IMR-90 (cell line): ENCODE measurements at regions not wholly inside any gene's neighbourhood (a gene's known extent, or its start where the extent isn't known, plus 50 kb on each side); places are given as distances from the start of the nearest gene placed in this dataset.
A peak's percentile ranks its signal among the peaks of the same experiment; 100 is the strongest.

ENCODE experiments used
- ATAC-seq: fragments of 200-7000 bp; cut with Tn5 transposase; 2 replicates; pipeline ENCODE4 v1.9.1; 2020; ENCODE audit warnings: low read depth, mild to moderate bottlenecking, moderate library complexity
- BruUV-seq: library from RNA; stranded (reverse); fragments of 400-500 nt; replicated peaks from 2 replicates; lab custom pipeline; 2021; lab: Mats Ljungman, UMichigan
- CTCF ChIA-PET: fragments of 300-600 bp; formaldehyde crosslinking; extraction: SDS; loops from one replicate; lab custom pipeline; 2021; ENCODE audit warnings: antibody characterized with exemption; lab: Yijun Ruan, JAX
- POLR2A ChIA-PET: fragments of 300-600 bp; sonication (Branson Sonifier 250); formaldehyde crosslinking; loops from one replicate; lab custom pipeline; 2022; ENCODE audit warnings: antibody characterized with exemption; ENCODE audit not compliant: unreplicated experiment; lab: Charles Lee
- DNase-seq: peaks from one replicate; pipeline ENCODE4 v3.0.0; 2013
- H2AFZ ChIP-seq: replicated peaks from 2 replicates; pipeline ENCODE3; 2013; ENCODE audit warnings: low read length, mild to moderate bottlenecking; ENCODE audit not compliant: poor library complexity
- H2AK5ac ChIP-seq: 2 replicates; pipeline ENCODE4 v1.6.1; 2013; ENCODE audit warnings: low read depth, low read length, inconsistent platforms
- H2AK9ac ChIP-seq: replicated peaks from 2 replicates; pipeline ENCODE3; 2013; ENCODE audit warnings: mild to moderate bottlenecking, low read depth, low read length, moderate library complexity; ENCODE audit not compliant: poor library complexity
- H2BK120ac ChIP-seq: 2 replicates; pipeline ENCODE4 v1.6.1; 2013; ENCODE audit warnings: low read depth, low read length, inconsistent platforms
- H2BK15ac ChIP-seq: 3 replicates; pipeline ENCODE4 v1.6.1; 2013; ENCODE audit warnings: low read depth, low read length, inconsistent platforms
- H2BK20ac ChIP-seq: 2 replicates; pipeline ENCODE4 v1.6.1; 2013; ENCODE audit warnings: low read depth, mild to moderate bottlenecking, inconsistent platforms, low read length, moderate library complexity
- H2BK5ac ChIP-seq: 2 replicates; pipeline ENCODE4 v1.6.1; 2013; ENCODE audit warnings: mild to moderate bottlenecking, low read depth, low read length, inconsistent platforms; ENCODE audit not compliant: poor library complexity, severe bottlenecking
- H3K14ac ChIP-seq: replicated peaks from 2 replicates; pipeline ENCODE4 v1.6.1; 2013; ENCODE audit warnings: low read depth, low read length, inconsistent platforms
- H3K18ac ChIP-seq: 2 replicates; pipeline ENCODE4 v1.6.1; 2013; ENCODE audit warnings: low read depth, low read length, control low read depth
- H3K23ac ChIP-seq: 2 replicates; pipeline ENCODE4 v1.6.1; 2013; ENCODE audit warnings: low read depth, low read length, inconsistent platforms
- H3K27ac ChIP-seq: 2 replicates; pipeline ENCODE4 v1.5.1; 2013; ENCODE audit warnings: mild to moderate bottlenecking, control low read depth, low read length; ENCODE audit not compliant: insufficient read depth
- H3K27me3 ChIP-seq: 2 replicates; pipeline ENCODE4 v1.6.1; 2013; ENCODE audit warnings: low read length; ENCODE audit not compliant: control insufficient read depth, insufficient read depth
- H3K36me3 ChIP-seq: 2 replicates; pipeline ENCODE4 v1.6.1; 2013; ENCODE audit warnings: low read length, mixed read lengths; ENCODE audit not compliant: control insufficient read depth, insufficient read depth
- H3K4ac ChIP-seq: 2 replicates; pipeline ENCODE4 v1.6.1; 2013; ENCODE audit warnings: low read depth, low read length, inconsistent platforms
- H3K4me1 ChIP-seq: 2 replicates; pipeline ENCODE4 v1.6.1; 2013; ENCODE audit warnings: low read length, mixed read lengths; ENCODE audit not compliant: control insufficient read depth, insufficient read depth
- H3K4me2 ChIP-seq: 2 replicates; pipeline ENCODE4 v1.6.1; 2013; ENCODE audit warnings: low read depth, mild to moderate bottlenecking, control low read depth, low read length, moderate library complexity
- H3K4me3 ChIP-seq: 2 replicates; pipeline ENCODE4 v1.5.1; 2013; ENCODE audit warnings: low read depth, mild to moderate bottlenecking, control low read depth, low read length, moderate library complexity; ENCODE audit not compliant: insufficient read depth
- H3K56ac ChIP-seq: 2 replicates; pipeline ENCODE4 v1.6.1; 2013; ENCODE audit warnings: low read length, inconsistent platforms; ENCODE audit not compliant: insufficient read depth; ENCODE audit errors: extremely low read depth
- H3K79me1 ChIP-seq, 2 experiments: 2 replicates each; pipeline ENCODE4 v1.6.1; 2013; ENCODE audit warnings: low read length in 2 of 2, inconsistent platforms in 1 of 2, low read depth in 1 of 2
- H3K9ac ChIP-seq: 2 replicates; pipeline ENCODE4 v1.6.1; 2013; ENCODE audit warnings: low read depth, low read length, control low read depth
- H3K9me1 ChIP-seq: 2 replicates; pipeline ENCODE4 v1.6.1; 2013; ENCODE audit warnings: low read length, inconsistent platforms; ENCODE audit not compliant: insufficient read depth
- H3K9me3 ChIP-seq: 2 replicates; pipeline ENCODE4 v1.6.1; 2013; ENCODE audit warnings: low read length; ENCODE audit not compliant: control insufficient read depth, insufficient read depth
- H4K20me1 ChIP-seq: 2 replicates; pipeline ENCODE4 v1.6.1; 2013; ENCODE audit warnings: low read length, inconsistent platforms; ENCODE audit not compliant: insufficient read depth
- H4K5ac ChIP-seq: 2 replicates; pipeline ENCODE4 v1.6.1; 2013; ENCODE audit warnings: mild to moderate bottlenecking, low read depth, low read length, control low read depth
- H4K8ac ChIP-seq, 2 experiments: 2 replicates each; pipeline ENCODE4 v1.6.1; 2013; ENCODE audit warnings: low read depth in 2 of 2, low read length in 2 of 2, control low read depth in 1 of 2, inconsistent platforms in 1 of 2
- H4K91ac ChIP-seq: 2 replicates; pipeline ENCODE4 v1.6.1; 2013; ENCODE audit warnings: low read depth, low read length, inconsistent platforms; ENCODE audit not compliant: insufficient read depth
- BHLHE40 ChIP-seq: fragments of 150-350 bp; IDR thresholded peaks from 2 replicates; pipeline ENCODE4 v1.6.1; 2016; ENCODE audit warnings: mild to moderate bottlenecking, low read depth, low read length
- CEBPB ChIP-seq: IDR thresholded peaks from 2 replicates; pipeline ENCODE4 v1.6.1; 2012; ENCODE audit warnings: low read depth, low read length, improper control_type of control experiment
- CHD1 ChIP-seq: IDR thresholded peaks from 2 replicates; pipeline ENCODE4 v1.6.1; 2012; ENCODE audit warnings: low read depth, low read length, improper control_type of control experiment
- CTCF ChIP-seq: conservative IDR thresholded peaks from 2 replicates; pipeline ENCODE4 v1.5.1; 2012; ENCODE audit warnings: mild to moderate bottlenecking, low read depth, low read length, improper control_type of control experiment
- ELK1 ChIP-seq: fragments of 150-350 bp; IDR thresholded peaks from 2 replicates; pipeline ENCODE4 v1.6.1; 2016; ENCODE audit warnings: low read depth, mild to moderate bottlenecking, low read length, moderate library complexity, borderline replicate concordance
- FOS ChIP-seq: fragments of 150-350 bp; IDR thresholded peaks from 2 replicates; pipeline ENCODE4 v1.6.1; 2016; ENCODE audit warnings: low read depth, low read length
- MAFK ChIP-seq: IDR thresholded peaks from 2 replicates; pipeline ENCODE4 v1.6.1; 2012; ENCODE audit warnings: low read depth, low read length, improper control_type of control experiment
- POLR2A ChIP-seq: IDR thresholded peaks from 2 replicates; pipeline ENCODE4 v1.6.1; 2012; ENCODE audit warnings: mild to moderate bottlenecking, low read depth, low read length
- RCOR1 ChIP-seq: IDR thresholded peaks from 2 replicates; pipeline ENCODE4 v1.6.1; 2012; ENCODE audit warnings: mild to moderate bottlenecking, low read length, improper control_type of control experiment; ENCODE audit not compliant: insufficient replicate concordance
- SMC3 ChIP-seq: fragments of 150-350 bp; IDR thresholded peaks from 2 replicates; pipeline ENCODE4 v1.6.1; 2016; ENCODE audit warnings: low read depth, mild to moderate bottlenecking, antibody characterized with exemption, low read length, moderate library complexity
- USF2 ChIP-seq: fragments of 150-350 bp; IDR thresholded peaks from 2 replicates; pipeline ENCODE4 v1.6.1; 2017; ENCODE audit warnings: mild to moderate bottlenecking, antibody characterized with exemption, low read length, low read depth
- WGBS, 2 experiments: methylation state at CpG; one replicate each; pipeline versions ENCODE4 v1.1.5 to v1.1.7; 2013; ENCODE audit warnings: missing lambda C conversion rate in 2 of 2; ENCODE audit not compliant: insufficient read length in 1 of 2; ENCODE audit errors: extremely low coverage in 2 of 2; 5-methylcytosine and 5-hydroxymethylcytosine counted together
- dilution Hi-C: fragments of 300-500 bp; cut with HindIII; formaldehyde crosslinking; loops from one replicate; pipeline ENCODE4 v1.14.3; 2018; ENCODE audit warnings: low sequenced_read_pairs; ENCODE audit not compliant: unreplicated experiment
- in situ Hi-C: fragments of 300-500 bp; cut with MboI; formaldehyde crosslinking; loops from 3 replicates; pipeline ENCODE4 v1.14.3; 2019; ENCODE audit warnings: low sequenced_read_pairs, inconsistent platforms, mixed read lengths
- intact Hi-C: fragments of 100-400 bp; cut with micrococcal nuclease; formaldehyde crosslinking; loops from 2 replicates; pipeline ENCODE4 v1.10.0; 2022

GRCh38 chr6:79421707-79422484 lies 115.3 kb downstream of the LCA5 start:
- peak; percentile 78 for ATAC-seq
- H3K4me1 ChIP-seq = peaks cover 2% of the 10 kb centered on the region
- H4K20me1 ChIP-seq = no peaks in the 10 kb centered on the region
- dilution Hi-C loops = no loop called here
- WGBS, 2 experiments = no CpG with 5 or more reads among the region's 5 CpGs
- intact Hi-C loops = loop anchor here (2.0 kb wide), 1 partner anchor 115 kb away; the partner anchor contains the start of gene LCA5
- no peak overlapping the region for H3K4me3 ChIP-seq
- no peak overlapping the region for H2BK15ac ChIP-seq
- TF ChIP-seq POLR2A = no peak
- TF ChIP-seq SMC3 = no peak
- no peak for TF ChIP-seq RCOR1
- TF ChIP-seq ELK1 = no peak
- no peak for TF ChIP-seq CTCF
- no peak for TF ChIP-seq BHLHE40
- TF ChIP-seq CEBPB = no peak
- TF ChIP-seq USF2 = no peak
- no peak for TF ChIP-seq CHD1
- TF ChIP-seq FOS = no peak
- no peak for TF ChIP-seq MAFK
- in situ Hi-C loops = no loop called here
- no peak overlapping the region for H2AK9ac ChIP-seq
- no peaks in the 10 kb centered on the region for H3K36me3 ChIP-seq
- H3K4me2 ChIP-seq = peak overlapping the region; percentile 44; the same call in 1 of the 2 replicates
- no peak overlapping the region for H4K5ac ChIP-seq
- BruUV-seq = no TSS peak
- H2BK120ac ChIP-seq = no peak overlapping the region
- H3K79me1 ChIP-seq = no peaks in the 10 kb centered on the region
- H3K23ac ChIP-seq = no peak overlapping the region
- H3K14ac ChIP-seq = no peak overlapping the region
- no peaks in the 10 kb centered on the region for H3K9me1 ChIP-seq
- CTCF ChIA-PET = interaction anchor here (1.1 to 1.4 kb wide), 2 partner anchors 10 to 27 kb away, joined by 3 to 4 read pairs; no protein-coding TSS in a partner anchor
- no peak overlapping the region for H3K56ac ChIP-seq
- DNase-seq = peak; percentile 92
- H2AFZ ChIP-seq = no peak overlapping the region
- H3K18ac ChIP-seq = no peak overlapping the region
- H2BK5ac ChIP-seq = no peak overlapping the region
- no peaks in the 10 kb centered on the region for H3K9me3 ChIP-seq
- no peak overlapping the region for H4K8ac ChIP-seq
- H3K27ac ChIP-seq = no peak overlapping the region
- H3K9ac ChIP-seq = no peak overlapping the region
- H3K27me3 ChIP-seq = peaks cover 4% of the 10 kb centered on the region
- no peak overlapping the region for H2AK5ac ChIP-seq
- H2BK20ac ChIP-seq = no peak overlapping the region
- H3K4ac ChIP-seq = no peak overlapping the region
- POLR2A ChIA-PET = no interaction called here
- no peak overlapping the region for H4K91ac ChIP-seq
